Spleen (tissue), 11 donors: ENCODE measurements at regions not wholly inside any gene's neighbourhood (a gene's known extent, or its start where the extent isn't known, plus 50 kb on each side); places are given as distances from the start of the nearest gene placed in this dataset.

Experiments
- DNase-seq: peaks from one replicate; pipeline ENCODE4 v3.0.0-alpha.2; 2020
- H3K27ac ChIP-seq, 8 donors: fragments of 200-600 bp; sonication (generic) in 7 of 8; 1 replicate in 4 of 8; 2 replicates in 4 of 8; pipeline versions ENCODE4 v1.5.0 to v1.8.0; 2016 to 2021; ENCODE audit warnings: inconsistent platforms in 4 of 8, mild to moderate bottlenecking in 4 of 8, moderate library complexity in 1 of 8
- H3K27me3 ChIP-seq, 7 donors: fragments of 200-600 bp; sonication (generic) in 6 of 7; replicated peaks in 1 of 7; 1 replicate in 4 of 7; 2 replicates in 3 of 7; pipeline versions ENCODE4 v1.5.0 to v1.8.0; 2016 to 2021; ENCODE audit warnings: inconsistent platforms in 3 of 7, mild to moderate bottlenecking in 1 of 7
- H3K36me3 ChIP-seq, 6 donors: fragments of 200-600 bp; sonication (generic) in 5 of 6; 1 replicate in 4 of 6; 2 replicates in 2 of 6; pipeline versions ENCODE4 v1.5.0 to v1.8.0; 2016 to 2021; ENCODE audit warnings: inconsistent platforms in 2 of 6
- H3K4me1 ChIP-seq, 6 donors: fragments of 200-600 bp; sonication (generic) in 5 of 6; 1 replicate in 3 of 6; 2 replicates in 3 of 6; pipeline versions ENCODE4 v1.5.0 to v1.8.0; 2016 to 2021; ENCODE audit warnings: inconsistent platforms in 3 of 6
- H3K4me3 ChIP-seq, 8 donors: fragments of 200-600 bp; sonication (generic) in 7 of 8; 1 replicate in 4 of 8; 2 replicates in 4 of 8; pipeline versions ENCODE4 v1.5.0 to v1.8.0; 2016 to 2021; ENCODE audit warnings: inconsistent platforms in 4 of 8, mild to moderate bottlenecking in 4 of 8, moderate library complexity in 2 of 8
- H3K9me3 ChIP-seq, 8 donors: fragments of 200-600 bp; sonication (generic) in 7 of 8; 1 replicate in 4 of 8; 2 replicates in 4 of 8; pipeline versions ENCODE4 v1.5.0 to v1.8.0; 2016 to 2021; ENCODE audit warnings: inconsistent platforms in 4 of 8
- POLR2A ChIP-seq, 3 donors: fragments of 450-650 bp; IDR thresholded peaks; one replicate each; pipeline ENCODE4 v1.5.1; 2017; ENCODE audit warnings: antibody characterized with exemption in 3 of 3, mild to moderate bottlenecking in 1 of 3
- POLR2AphosphoS5 ChIP-seq, 3 donors: sonication (generic); formaldehyde crosslinking; IDR thresholded peaks; one replicate each; pipeline ENCODE4 v1.5.1; 2017; ENCODE audit warnings: antibody characterized with exemption in 3 of 3
- WGBS, 5 donors: extraction: QIAGEN DNeasy Blood & Tissue Kit in 3 of 5; methylation state at CpG; one replicate each; pipeline versions ENCODE4 v1.1.5 to v1.1.7; 2013 to 2018; 5-methylcytosine and 5-hydroxymethylcytosine counted together
- intact Hi-C: fragments of 100-400 bp; cut with DNase I; formaldehyde crosslinking; loops from one replicate; pipeline ENCODE4 v1.15.0; 2023; ENCODE audit warnings: low total_unique reads
- TF ChIP-seq, protein P1 (sequence below), 11 experiments: fragments of 200-600 bp in 7 of 11; fragments of 450-650 bp in 4 of 11; sonication (generic) in 4 of 11; IDR thresholded peaks in 8 of 11; conservative IDR thresholded peaks in 3 of 11; 1 replicate in 7 of 11; 2 replicates in 4 of 11; pipeline versions ENCODE4 v1.4.0 to v1.8.0; 2016 to 2021; ENCODE audit warnings: antibody characterized with exemption in 11 of 11, inconsistent platforms in 4 of 11, mild to moderate bottlenecking in 1 of 11
- donor health status: healthy with polysubstance abuse.
- donor health status: DM: no; HTN: no; CAD: no; lungs with moderate emphysema.
- donor health status: DM: no; HTN: no; CAD: no.
- donor health status: Bipolar disorder and iron deficiency.
- donor health status: healthy.
- donor health status: DM: no; HTN: no; CAD: no.
- donor health status: DM: yes; HTN: yes; CAD: no.

DNA sequence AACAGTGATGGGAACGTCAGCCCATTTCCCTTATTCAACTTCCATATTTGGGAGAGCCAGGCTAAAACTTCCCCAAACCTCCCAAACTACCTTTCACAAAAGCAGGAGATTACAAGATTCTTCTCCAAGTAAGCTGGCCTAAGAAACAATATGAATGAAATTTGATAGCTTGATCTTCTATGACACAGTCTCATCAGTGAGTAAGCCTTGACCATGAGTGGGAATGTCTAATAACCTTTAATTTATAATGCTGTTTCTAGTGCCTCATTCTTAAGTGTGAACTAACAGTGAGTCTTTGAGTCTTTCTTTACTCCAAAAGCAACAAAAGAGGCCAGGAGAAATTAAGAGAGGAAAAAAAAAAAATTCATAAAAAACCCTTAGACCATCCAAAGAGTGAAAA lies 1379.9 kb downstream of the EFNA5 start:
- intact Hi-C loops: no loop called here
- Histone ChIP-seq H3K36me3 (no peaks in the 10 kb centered on the region), H3K27ac (no peak overlapping the region), H3K27me3 (no peaks in the 10 kb centered on the region), H3K4me1 (no peaks in the 10 kb centered on the region), H3K4me3 (no peak overlapping the region), H3K9me3 (no peaks in the 10 kb centered on the region)
- no peak for TF ChIP-seq POLR2A (IDR thresholded peaks at IDR 0.05)
- no peak for DNase-seq
- WGBS, 5 donors: 74 to 89% (median 79%) methylated on average over 1 of the region's 1 CpG

DNA sequence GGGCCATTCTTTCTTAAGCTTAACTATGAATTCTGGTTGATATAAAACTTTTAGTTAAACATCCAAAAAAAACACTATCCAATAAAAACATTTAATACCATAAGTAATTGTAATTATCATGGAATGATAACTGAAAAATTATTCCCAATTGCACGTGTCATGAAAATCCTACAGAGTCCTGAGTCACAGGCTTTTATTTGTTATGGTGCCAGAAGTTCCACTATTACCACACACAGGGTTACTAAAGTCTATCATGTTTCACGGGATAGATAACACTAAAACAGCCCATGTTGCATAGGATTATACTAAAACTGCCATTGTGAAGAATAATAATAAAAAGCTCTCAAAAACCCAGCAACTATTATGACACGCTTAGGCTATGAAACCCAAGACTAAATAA lies 1381.8 kb downstream of the EFNA5 start:
- 77 to 90% (median 81%) methylated on average over 3 of the region's 3 CpGs for WGBS, 5 donors
- TF ChIP-seq POLR2A (IDR thresholded peaks at IDR 0.05) (no peak), POLR2AphosphoS5 (IDR thresholded peaks at IDR 0.05) (no peak)
- TF ChIP-seq, protein P1, sequence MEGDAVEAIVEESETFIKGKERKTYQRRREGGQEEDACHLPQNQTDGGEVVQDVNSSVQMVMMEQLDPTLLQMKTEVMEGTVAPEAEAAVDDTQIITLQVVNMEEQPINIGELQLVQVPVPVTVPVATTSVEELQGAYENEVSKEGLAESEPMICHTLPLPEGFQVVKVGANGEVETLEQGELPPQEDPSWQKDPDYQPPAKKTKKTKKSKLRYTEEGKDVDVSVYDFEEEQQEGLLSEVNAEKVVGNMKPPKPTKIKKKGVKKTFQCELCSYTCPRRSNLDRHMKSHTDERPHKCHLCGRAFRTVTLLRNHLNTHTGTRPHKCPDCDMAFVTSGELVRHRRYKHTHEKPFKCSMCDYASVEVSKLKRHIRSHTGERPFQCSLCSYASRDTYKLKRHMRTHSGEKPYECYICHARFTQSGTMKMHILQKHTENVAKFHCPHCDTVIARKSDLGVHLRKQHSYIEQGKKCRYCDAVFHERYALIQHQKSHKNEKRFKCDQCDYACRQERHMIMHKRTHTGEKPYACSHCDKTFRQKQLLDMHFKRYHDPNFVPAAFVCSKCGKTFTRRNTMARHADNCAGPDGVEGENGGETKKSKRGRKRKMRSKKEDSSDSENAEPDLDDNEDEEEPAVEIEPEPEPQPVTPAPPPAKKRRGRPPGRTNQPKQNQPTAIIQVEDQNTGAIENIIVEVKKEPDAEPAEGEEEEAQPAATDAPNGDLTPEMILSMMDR (IDR thresholded peaks at IDR 0.05 in 8 of 11, conservative IDR thresholded peaks at IDR 0.05 in 3 of 11): no peak
- no peak for DNase-seq

DNA sequence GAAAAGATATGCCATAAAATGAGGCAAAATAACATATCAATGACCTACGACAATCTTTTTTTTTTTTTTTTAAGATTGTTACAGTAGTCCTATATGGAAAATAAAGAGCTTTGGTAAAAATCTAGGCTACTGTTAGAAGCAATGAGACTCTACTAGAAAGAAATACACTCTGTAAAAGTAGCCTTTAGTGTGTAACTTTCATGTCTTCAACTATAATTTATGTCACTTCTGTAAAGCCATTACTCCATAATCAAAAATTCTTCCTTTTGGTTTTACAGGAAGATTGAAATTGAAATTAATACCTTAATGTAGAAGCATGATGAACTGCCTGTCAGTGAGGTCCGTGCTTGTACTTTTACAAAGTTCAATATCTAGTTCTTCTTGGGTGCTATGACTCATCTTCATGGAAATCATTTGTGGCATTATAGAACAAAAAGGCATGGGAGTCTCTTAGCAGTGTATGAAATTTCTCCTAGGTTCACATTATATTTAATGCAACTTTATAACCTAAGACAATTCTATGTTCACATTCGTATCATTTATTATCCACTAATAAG lies 1393.1 kb downstream of the EFNA5 start:
- WGBS, 5 donors: 83 to 92% (median 86%) methylated on average over 3 of the region's 3 CpGs
- no peak for DNase-seq
- TF ChIP-seq POLR2A (IDR thresholded peaks at IDR 0.05) (no peak), POLR2AphosphoS5 (IDR thresholded peaks at IDR 0.05) (no peak)
- TF ChIP-seq, protein P1 (IDR thresholded peaks at IDR 0.05 in 8 of 11, conservative IDR thresholded peaks at IDR 0.05 in 3 of 11): no peak
- Histone ChIP-seq H3K36me3 (no peaks in the 10 kb centered on the region), H3K4me1 (no peaks in the 10 kb centered on the region), H3K27me3 (no peaks in the 10 kb centered on the region), H3K4me3 (no peak overlapping the region), H3K27ac (no peak overlapping the region), H3K9me3 (peaks cover 0 to 12% (median 0%) of the 10 kb centered on the region in 8 donors)
- intact Hi-C loops: no loop called here

More for the DNA sequence above, 1381.8 kb downstream of the EFNA5 start:
- Histone ChIP-seq H3K36me3 (no peaks in the 10 kb centered on the region), H3K27me3 (no peaks in the 10 kb centered on the region), H3K4me3 (no peak overlapping the region), H3K27ac (no peak overlapping the region), H3K9me3 (no peaks in the 10 kb centered on the region), H3K4me1 (no peaks in the 10 kb centered on the region)
- intact Hi-C loops: no loop called here

DNA sequence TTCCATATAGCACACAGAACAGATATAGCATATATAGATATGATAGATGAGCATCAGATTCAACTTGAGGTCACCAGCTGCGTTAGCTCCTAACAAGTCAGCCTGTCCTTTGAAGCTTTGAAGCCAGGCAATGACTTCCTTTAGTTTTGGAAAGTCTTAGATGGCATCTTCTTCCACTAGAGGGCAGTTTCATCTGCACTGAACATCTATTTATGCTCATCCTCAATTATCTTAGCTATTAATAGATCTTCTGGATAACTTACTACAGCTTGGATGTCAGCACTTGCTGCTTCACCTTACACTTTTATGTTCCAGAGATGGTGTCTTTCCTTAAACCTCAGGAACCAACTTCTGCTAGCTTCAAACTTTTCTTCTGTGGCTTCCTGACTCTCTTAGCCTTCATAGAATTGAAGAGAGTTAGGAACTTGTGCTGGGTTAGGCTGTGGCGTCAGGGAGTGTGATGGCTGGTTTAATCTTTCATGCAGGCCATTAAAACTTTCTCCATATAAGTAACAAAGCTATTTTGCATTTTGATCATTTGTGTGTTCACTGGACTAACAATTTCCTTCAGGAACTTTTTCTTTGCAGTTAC lies 1401.4 kb downstream of the EFNA5 start:
- no peaks in the 10 kb centered on the region for H3K27me3 ChIP-seq
- no peaks in the 10 kb centered on the region for H3K4me1 ChIP-seq
- 48 to 63% (median 56%) methylated on average over 2 of the region's 2 CpGs for WGBS, 5 donors
- no peak for DNase-seq
- no peaks in the 10 kb centered on the region for H3K36me3 ChIP-seq
- H3K9me3 ChIP-seq: peaks cover 0 to 12% (median 0%) of the 10 kb centered on the region in 8 donors
- TF ChIP-seq POLR2AphosphoS5 (IDR thresholded peaks at IDR 0.05): no peak
- TF ChIP-seq, protein P1 (IDR thresholded peaks at IDR 0.05 in 8 of 11, conservative IDR thresholded peaks at IDR 0.05 in 3 of 11): peak in 3 of 11 experiments; percentile 18 to 28 (median 28)
- H3K27ac ChIP-seq: no peak overlapping the region
- intact Hi-C loops: no loop called here
- no peak overlapping the region for H3K4me3 ChIP-seq
